Loucy (cell line): ENCODE measurements at regions not wholly inside any gene's neighbourhood (a gene's known extent, or its start where the extent isn't known, plus 50 kb on each side); places are given as distances from the start of the nearest gene placed in this dataset.

Experiments
- CTCF ChIP-seq: fragments of 200-600 bp; sonication (generic); conservative IDR thresholded peaks from 2 replicates; pipeline ENCODE4 v1.5.1; 2014; ENCODE audit warnings: mild to moderate bottlenecking, antibody characterized with exemption, low read length
- EZH2phosphoT487 ChIP-seq: fragments of 200-600 bp; IDR thresholded peaks from 2 replicates; pipeline ENCODE4 v1.6.1; 2018; ENCODE audit warnings: antibody characterized with exemption, mild to moderate bottlenecking, moderate library complexity, borderline replicate concordance

GRCh38 chr18:78798402-78799175 is 181.0 kb upstream of the SALL3 start:
- TF ChIP-seq CTCF (no peak), EZH2phosphoT487 (no peak)
